ELR (cell line): ENCODE measurements at regions not wholly inside any gene's neighbourhood (a gene's known extent, or its start where the extent isn't known, plus 50 kb on each side); places are given as distances from the start of the nearest gene placed in this dataset.

ENCODE experiments used
- DNase-seq: peaks from one replicate; pipeline ENCODE4 v3.0.0-alpha.2; 2015; ENCODE audit warnings: low read depth

DNA sequence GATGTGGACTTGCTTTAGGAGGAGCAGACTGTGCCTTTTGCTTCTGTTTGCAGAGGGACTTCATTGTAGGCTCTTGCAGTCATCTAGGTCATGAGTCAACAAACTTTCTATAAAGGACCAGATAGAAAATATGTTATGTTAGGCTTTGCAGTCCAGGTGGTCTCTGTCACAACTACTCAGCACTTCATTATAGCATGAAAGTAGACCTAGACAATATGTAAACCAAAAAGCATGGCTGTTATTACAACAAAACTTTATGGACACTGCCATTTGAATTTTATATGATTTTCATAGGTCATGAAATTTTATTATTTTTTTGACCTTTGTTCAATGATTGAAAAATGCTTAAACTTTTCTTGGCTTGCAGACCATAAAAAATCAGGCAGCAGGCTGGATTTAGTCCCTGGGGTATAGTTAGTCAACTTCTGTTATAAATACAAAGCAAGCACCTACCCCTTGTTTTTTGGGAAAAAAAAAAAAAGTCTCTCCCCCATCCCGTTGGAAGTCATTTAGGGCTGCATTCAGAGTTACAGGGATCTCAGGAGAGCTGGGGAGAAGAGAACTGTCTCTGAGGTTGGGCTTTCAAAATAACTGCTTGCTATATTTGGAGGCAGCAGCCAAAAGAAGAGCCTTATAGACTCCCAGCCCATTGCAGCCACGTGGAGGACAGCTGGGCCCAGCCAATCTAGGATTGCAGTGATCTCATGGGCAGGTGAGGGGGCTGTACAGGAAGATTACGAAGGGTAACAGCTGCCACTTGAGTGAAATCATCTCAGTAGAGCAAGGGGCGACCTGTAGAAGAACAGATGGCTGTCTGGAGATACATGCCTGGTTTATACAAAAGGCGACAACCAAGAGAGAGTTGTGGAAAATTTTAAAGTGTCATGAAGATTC, 136.6 kb upstream of the TNC start:
- DNase-seq: no peak

GRCh38 chr9:115261656-115262081, 143.7 kb upstream of the TNC start:
- DNase-seq: peak; percentile 85

GRCh38 chr9:115262477-115262876, 144.5 kb upstream of the TNC start:
- peak; percentile 80 for DNase-seq

- peak; percentile 76 for DNase-seq
Observed at GRCh38 chr9:115262952-115263351, 145.0 kb upstream of the TNC start.

DNA sequence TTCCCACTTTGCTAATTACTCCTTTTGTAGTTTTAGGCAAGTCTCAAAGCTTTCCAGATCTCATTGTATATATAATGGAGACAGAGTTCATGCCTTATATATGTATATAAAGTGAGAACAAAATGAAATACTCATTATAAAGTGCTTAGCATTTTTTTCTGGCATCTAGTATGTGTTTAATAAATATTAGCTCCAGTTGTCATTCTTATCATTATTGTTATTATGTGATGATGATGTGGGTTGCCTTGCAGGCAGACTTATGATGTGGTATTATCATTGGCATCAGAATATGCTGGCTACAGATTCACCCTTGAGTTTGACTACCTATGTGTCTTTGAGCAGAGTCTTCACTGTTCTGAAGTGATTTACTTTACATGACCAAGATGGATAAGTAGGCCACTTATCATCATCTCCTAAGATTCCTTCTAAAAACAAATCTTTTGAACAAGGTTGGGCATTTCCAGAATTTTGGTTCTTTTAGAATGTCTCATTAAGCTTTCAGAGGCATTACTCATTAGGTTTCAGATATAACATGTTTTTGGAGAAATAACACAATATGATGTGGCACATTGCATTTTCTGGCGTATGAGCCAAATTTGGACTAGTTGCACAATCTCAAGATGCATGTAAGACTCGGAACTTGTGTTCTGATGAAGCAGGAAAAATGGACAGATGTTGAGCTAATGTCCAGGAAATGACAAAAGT, 145.6 kb upstream of the TNC start:
- peak; percentile 38 for DNase-seq

DNA sequence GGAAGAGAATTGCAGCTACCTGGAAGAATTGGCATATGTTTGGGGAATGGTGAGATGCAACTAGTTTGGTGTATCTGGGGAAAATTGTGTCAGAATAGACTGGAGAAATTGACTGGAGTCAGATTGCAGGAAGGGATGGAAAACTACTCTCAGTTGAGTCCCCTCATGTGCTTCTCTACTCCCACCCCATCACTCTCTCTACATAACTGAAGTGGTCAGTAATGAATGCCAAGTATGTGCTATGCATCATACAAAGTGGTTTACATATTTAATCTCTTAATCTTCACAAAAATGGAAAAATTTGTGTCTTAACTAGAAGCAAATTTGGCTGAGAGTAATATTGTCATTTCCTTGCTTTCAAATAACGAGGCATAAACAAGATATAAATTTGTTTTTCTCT, 146.4 kb upstream of the TNC start:
- DNase-seq: peak; percentile 70

- peak; percentile 31 for DNase-seq
Observed at GRCh38 chr9:115267790-115268189, 149.8 kb upstream of the TNC start.

DNA sequence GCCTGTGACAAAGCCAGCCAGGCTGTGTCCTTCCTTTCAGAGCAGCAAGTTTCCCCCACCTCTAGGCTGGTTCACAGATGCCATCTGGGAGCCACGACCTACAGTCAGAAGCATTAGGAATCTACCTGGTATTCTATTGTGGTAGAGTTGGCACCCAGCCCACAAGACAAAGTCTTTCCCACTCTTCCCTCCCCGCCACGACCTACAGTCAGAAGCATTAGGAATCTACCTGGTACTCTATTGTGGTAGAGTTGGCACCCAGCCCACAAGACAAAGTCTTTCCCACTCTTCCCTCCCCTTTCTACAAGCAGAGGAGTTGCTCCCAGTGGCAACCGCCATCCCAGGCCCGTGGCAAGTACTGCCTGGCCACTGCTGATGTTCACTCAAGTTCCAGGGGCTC, 157.8 kb upstream of the TNC start:
- no peak for DNase-seq

GRCh38 chr9:115276621-115277020, 158.7 kb upstream of the TNC start:
- DNase-seq: peak; percentile 22

DNA sequence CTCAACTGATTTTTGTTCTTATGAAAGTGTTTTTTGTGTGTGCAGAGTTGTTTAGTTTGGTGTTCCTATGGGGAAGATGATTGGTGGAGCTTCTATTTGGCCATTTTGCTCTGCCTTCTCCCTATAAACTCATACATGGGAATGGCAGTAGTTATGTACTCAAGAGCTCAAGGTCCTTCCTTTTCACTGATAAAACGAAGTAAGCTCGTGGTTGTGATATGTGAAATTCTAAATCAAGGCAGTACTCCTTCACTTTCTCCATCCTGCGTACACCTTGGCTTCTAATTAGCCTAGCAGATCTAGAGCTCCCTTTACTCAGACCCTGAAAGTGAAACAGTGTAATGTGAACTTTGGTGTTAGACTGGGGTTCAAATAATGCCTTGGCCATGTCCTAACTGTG, 159.3 kb upstream of the TNC start:
- no peak for DNase-seq

DNA sequence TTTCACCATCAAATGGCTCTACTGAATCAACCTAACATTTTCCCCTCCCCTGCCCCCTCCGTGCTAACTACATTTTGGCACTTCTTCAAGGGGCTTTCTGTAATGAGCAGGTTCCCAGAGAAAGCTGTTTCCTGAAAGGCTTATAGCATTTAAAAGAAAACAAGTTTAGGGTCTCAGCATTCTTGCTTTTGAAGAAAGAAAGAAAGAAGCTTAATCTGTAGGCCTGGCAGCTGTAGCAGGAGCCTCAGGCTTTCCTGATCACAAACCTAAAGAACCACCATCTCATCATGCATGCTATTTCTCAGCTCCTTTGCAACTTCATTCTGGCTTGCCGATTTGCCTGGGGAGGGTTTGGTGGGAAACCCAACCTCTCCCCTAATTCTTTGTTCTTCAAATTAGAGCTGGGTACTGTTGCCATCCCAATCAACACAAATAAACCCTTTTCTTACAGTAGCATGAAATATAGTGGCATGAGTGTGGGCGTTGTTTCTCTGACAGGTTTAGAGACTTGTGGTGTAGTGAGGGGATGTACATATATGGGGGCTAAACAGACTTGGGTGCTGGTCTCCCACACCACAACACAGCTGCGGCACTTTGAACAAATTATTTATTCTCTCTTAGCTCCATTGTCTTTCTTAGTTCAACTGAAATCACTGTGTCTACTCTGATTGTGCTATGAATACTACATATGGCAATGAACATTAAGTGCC, 160.5 kb upstream of the TNC start:
- DNase-seq: no peak

DNA sequence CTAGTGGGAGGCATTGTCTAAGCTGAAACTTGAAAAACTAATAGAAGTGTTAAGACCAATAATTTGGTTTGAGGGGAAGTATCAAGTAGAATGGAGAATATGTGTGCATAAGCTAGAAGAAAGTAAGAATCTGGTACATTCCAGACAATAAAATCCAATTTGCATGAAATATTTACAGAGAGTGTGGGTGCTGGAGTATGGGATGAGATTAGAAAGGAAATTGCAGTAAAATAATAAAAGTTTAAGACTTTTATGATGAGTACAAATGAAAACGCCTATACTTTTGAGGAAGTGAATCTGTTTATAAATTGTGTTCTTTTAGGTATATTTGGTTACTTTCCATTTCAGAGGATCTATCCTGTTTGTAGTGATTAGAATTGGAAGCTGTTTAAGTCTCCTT, 165.4 kb upstream of the TNC start:
- DNase-seq: no peak

DNA sequence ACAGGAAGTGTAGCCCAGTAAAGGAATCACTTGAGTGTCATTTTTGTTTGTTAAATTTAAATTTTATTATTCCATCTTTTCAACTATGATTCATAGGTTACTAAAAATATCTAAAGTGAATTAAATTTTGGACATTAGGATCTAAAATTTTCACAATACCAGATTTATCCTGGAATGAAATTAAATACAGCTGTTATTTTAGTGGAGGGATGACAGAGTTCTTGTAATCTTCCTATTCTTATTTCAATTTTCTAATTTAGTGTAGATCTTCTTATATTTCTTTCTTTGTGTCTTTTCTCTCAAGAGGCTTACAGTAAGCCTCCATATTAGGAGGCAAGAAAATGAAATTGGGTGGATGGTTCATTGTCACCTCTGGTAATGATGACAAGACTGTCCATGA, 167.9 kb upstream of the TNC start:
- no peak for DNase-seq

- DNase-seq: no peak
Observed at GRCh38 chr9:115286411-115286810, 168.5 kb upstream of the TNC start.

DNA sequence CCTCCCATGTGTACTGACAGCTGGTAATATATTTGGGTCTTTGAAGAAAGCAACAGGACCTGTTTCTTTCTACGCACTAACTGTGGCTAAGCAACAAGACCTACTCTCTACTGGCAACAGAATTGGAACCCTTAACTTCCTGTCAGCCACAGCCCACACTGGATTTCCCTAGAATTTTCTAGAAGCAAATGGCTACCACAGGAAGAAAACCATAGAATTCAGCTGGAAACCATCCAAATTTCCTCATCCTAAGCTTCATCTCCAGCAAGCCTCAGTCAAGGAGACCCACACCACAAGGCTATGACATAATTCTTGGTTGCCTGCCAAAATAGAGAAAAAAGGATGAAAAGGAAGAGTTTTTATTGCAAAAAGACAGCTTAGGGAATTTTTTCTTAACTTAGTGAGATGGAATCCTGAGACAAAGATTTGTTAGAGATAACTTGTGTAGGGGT, 171.8 kb upstream of the TNC start:
- peak; percentile 49 for DNase-seq

- peak; percentile 17 for DNase-seq
Observed at GRCh38 chr9:115291841-115292240, 173.9 kb upstream of the TNC start.

DNA sequence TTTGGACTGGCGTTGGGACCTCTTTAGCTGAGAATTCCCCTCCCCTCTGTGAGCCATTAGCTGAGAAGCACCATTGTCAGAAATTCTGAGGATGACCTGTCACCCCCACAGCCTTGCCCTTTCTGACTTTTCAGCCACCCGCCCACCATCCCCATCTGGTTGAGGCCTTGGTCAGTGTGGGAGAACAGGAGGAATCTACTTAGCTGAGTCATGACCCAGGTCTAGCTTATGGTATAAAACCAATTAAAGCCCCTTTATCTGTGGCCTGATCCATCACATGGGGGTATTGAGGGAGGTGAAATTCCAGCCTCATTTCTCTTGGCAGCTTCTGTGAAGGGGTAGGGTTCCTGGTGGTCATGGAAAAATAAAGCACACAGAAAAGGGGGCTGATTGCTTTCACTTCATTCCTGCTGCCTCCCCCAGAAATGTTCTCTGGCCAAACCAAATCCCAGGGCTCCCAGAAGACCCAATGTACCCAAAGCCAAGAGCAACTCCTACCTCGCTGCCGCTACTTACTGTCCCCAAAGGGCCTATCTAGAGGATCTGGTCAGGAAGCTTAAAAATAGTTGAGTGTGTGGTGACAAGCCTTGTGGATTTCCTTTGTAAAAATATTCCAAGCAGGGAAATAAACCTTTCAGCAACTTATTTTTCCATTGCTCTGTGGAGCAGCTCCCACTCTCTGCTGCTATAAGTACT, 174.8 kb upstream of the TNC start:
- DNase-seq: peak; percentile 31

- DNase-seq: no peak
Observed at GRCh38 chr9:115295734-115296133, 177.8 kb upstream of the TNC start.

DNA sequence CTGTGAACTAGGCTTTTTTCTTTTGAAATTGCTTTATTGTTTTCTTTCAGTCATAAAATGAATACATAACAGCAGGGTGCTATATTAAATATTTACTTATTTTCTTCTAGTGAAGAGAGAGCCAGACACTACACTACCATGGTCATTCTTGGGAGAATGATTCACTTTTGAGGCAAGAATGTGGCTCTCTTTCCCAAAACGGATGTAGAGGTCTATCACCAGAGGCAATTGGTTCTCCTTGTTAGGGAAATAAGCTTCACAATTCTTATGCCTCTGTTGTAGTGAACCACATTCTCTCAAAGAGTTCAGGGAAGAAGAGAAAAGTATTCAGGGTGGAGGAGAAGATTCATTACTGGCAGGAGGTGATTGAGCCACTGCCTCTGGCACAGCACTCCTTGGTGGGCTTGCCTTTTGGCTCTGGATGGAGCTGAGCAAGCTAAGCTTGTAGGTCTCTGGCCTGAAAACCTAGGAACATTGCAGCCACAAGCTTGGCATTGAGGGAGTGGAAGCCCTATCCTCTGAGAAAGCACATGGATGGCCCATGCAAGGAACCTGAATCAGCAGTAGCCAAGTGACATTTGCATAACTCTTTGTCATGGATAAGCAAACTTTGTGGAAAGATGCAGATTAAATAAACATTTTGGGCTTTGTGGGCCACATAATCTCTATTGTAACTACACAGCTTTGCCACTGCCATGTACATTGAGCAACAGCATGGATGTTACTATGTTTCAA, 179.0 kb upstream of the TNC start:
- DNase-seq: peak; percentile 34

- DNase-seq: no peak
Observed at GRCh38 chr9:115300116-115300515, 182.2 kb upstream of the TNC start.

GRCh38 chr9:115300874-115301273, 182.9 kb upstream of the TNC start:
- DNase-seq: no peak
